ENCODE measurements at regions not wholly inside any gene's neighbourhood (a gene's known extent, or its start where the extent isn't known, plus 50 kb on each side); places are given as distances from the start of the nearest gene placed in this dataset.

- Histone ChIP-seq H3K4me1 (no peaks in the 10 kb centered on the region), H3K9me3 (no peaks in the 10 kb centered on the region), H3K27ac (no peak overlapping the region), H3K27me3 (no peaks in the 10 kb centered on the region), H3K4me3 (no peak overlapping the region), H3K36me3 (no peaks in the 10 kb centered on the region)
- FAIRE-seq = no peak
- no peak for TF ChIP-seq CTCF (IDR thresholded peaks at IDR 0.05)
- intact Hi-C loops (cut with DNase I) = no loop called here
- WGBS, 2 donors = 93 to 94% methylated on average over 13 of the region's 13 CpGs
- no peak for ATAC-seq
- DNase-seq = no peak
These were observed 501.7 kb downstream of the INSC start for GRCh38 chr11:15616130-15617105.

GRCh38 chr11:15617126-15617525, 502.4 kb downstream of the INSC start:
- intact Hi-C loops (cut with DNase I) = no loop called here
- H3K27me3 ChIP-seq = no peaks in the 10 kb centered on the region
- no peaks in the 10 kb centered on the region for H3K4me1 ChIP-seq
- no peak for DNase-seq
- WGBS, 2 donors = 93% methylated on average over 5 of the region's 5 CpGs
- no peak for ATAC-seq
- no peaks in the 10 kb centered on the region for H3K9me3 ChIP-seq
- FAIRE-seq = no peak
- no peak for TF ChIP-seq CTCF (IDR thresholded peaks at IDR 0.05)
- H3K36me3 ChIP-seq = no peaks in the 10 kb centered on the region
- H3K27ac ChIP-seq = no peak overlapping the region
- H3K4me3 ChIP-seq = no peak overlapping the region

- no peaks in the 10 kb centered on the region for H3K4me1 ChIP-seq
- H3K9me3 ChIP-seq = no peaks in the 10 kb centered on the region
- no peak for FAIRE-seq
- no peak for DNase-seq
- intact Hi-C loops (cut with DNase I) = no loop called here
- H3K27ac ChIP-seq = no peak overlapping the region
- no peak for TF ChIP-seq CTCF (IDR thresholded peaks at IDR 0.05)
- H3K4me3 ChIP-seq = no peak overlapping the region
- H3K27me3 ChIP-seq = no peaks in the 10 kb centered on the region
- H3K36me3 ChIP-seq = no peaks in the 10 kb centered on the region
- WGBS, 2 donors = 33 to 45% methylated on average over 2 of the region's 2 CpGs
- ATAC-seq = peak; percentile 16 to 85 (median 64)
These were observed 503.9 kb downstream of the INSC start for GRCh38 chr11:15618583-15619032.

- WGBS, 2 donors = 79 to 85% methylated on average over 5 of the region's 5 CpGs
- H3K36me3 ChIP-seq = no peaks in the 10 kb centered on the region
- H3K4me1 ChIP-seq = no peaks in the 10 kb centered on the region
- no peak for FAIRE-seq
- no peak for ATAC-seq
- no peak overlapping the region for H3K4me3 ChIP-seq
- no peak for TF ChIP-seq CTCF (IDR thresholded peaks at IDR 0.05)
- intact Hi-C loops (cut with DNase I) = no loop called here
- H3K9me3 ChIP-seq = no peaks in the 10 kb centered on the region
- H3K27ac ChIP-seq = no peak overlapping the region
- no peak for DNase-seq
- H3K27me3 ChIP-seq = no peaks in the 10 kb centered on the region
These were observed 506.8 kb downstream of the INSC start for GRCh38 chr11:15621565-15621964.
